Glutamatergic neuron (in vitro differentiated cells): ENCODE measurements at regions not wholly inside any gene's neighbourhood (a gene's known extent, or its start where the extent isn't known, plus 50 kb on each side); places are given as distances from the start of the nearest gene placed in this dataset.

Experiments
- DNase-seq: peaks from one replicate; pipeline ENCODE4 v3.0.0; 2022
- H3K27ac Mint-ChIP-seq: one replicate; pipeline ENCODE4 v1.8.0; 2020; ENCODE audit warnings: mild to moderate bottlenecking, mixed read lengths, inconsistent platforms; ENCODE audit not compliant: unreplicated experiment
- H3K27me3 Mint-ChIP-seq: one replicate; pipeline ENCODE4 v1.8.0; 2020; ENCODE audit warnings: mild to moderate bottlenecking, moderate library complexity, mixed read lengths, inconsistent platforms; ENCODE audit not compliant: unreplicated experiment
- H3K36me3 Mint-ChIP-seq: one replicate; pipeline ENCODE4 v1.8.0; 2020; ENCODE audit warnings: mild to moderate bottlenecking, mixed read lengths, inconsistent platforms; ENCODE audit not compliant: unreplicated experiment
- H3K4me1 Mint-ChIP-seq: one replicate; pipeline ENCODE4 v1.8.0; 2020; ENCODE audit warnings: mild to moderate bottlenecking, low read depth, mixed read lengths, inconsistent platforms; ENCODE audit not compliant: unreplicated experiment
- H3K4me3 Mint-ChIP-seq: one replicate; pipeline ENCODE4 v1.8.0; 2020; ENCODE audit warnings: mild to moderate bottlenecking, mixed read lengths, inconsistent platforms; ENCODE audit not compliant: unreplicated experiment
- H3K9me3 Mint-ChIP-seq: one replicate; pipeline ENCODE4 v1.8.0; 2020; ENCODE audit warnings: mild to moderate bottlenecking, moderate library complexity, mixed read lengths, inconsistent platforms; ENCODE audit not compliant: unreplicated experiment
- TF ChIP-seq, protein P1 (sequence below): fragments of 200-600 bp; sonication (generic); IDR thresholded peaks from one replicate; pipeline ENCODE4 v1.5.0; 2021; ENCODE audit not compliant: partially characterized antibody, unreplicated experiment

DNA sequence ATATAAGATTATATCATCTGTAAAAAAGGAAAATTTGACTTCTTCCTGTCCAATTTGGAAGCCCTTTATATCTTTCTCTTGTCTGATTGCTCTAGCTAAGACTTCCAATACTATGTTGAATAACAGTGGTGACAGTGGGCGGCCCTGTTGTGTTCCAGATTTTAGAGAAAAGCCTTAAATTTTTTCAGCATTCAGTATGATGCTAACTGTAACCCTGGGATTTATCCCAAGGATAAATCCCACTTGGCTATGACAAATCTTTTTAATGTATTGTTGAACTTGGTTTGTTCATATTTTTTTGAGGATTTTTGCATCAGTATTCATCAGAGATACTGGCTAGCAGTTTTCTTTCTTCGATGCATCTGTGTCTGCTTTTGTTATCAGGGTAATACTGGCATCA is 217.2 kb upstream of the ARSJ start:
- Mint-ChIP-seq H3K36me3 (no peaks in the 10 kb centered on the region), H3K27ac (no peak overlapping the region), H3K4me1 (no peaks in the 10 kb centered on the region), H3K4me3 (no peak overlapping the region), H3K9me3 (no peaks in the 10 kb centered on the region), H3K27me3 (no peaks in the 10 kb centered on the region)
- TF ChIP-seq, protein P1, sequence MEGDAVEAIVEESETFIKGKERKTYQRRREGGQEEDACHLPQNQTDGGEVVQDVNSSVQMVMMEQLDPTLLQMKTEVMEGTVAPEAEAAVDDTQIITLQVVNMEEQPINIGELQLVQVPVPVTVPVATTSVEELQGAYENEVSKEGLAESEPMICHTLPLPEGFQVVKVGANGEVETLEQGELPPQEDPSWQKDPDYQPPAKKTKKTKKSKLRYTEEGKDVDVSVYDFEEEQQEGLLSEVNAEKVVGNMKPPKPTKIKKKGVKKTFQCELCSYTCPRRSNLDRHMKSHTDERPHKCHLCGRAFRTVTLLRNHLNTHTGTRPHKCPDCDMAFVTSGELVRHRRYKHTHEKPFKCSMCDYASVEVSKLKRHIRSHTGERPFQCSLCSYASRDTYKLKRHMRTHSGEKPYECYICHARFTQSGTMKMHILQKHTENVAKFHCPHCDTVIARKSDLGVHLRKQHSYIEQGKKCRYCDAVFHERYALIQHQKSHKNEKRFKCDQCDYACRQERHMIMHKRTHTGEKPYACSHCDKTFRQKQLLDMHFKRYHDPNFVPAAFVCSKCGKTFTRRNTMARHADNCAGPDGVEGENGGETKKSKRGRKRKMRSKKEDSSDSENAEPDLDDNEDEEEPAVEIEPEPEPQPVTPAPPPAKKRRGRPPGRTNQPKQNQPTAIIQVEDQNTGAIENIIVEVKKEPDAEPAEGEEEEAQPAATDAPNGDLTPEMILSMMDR, result no peak
- DNase-seq, result no peak

- Mint-ChIP-seq H3K4me3 (no peak overlapping the region), H3K27ac (no peak overlapping the region), H3K27me3 (no peaks in the 10 kb centered on the region), H3K4me1 (no peaks in the 10 kb centered on the region), H3K36me3 (no peaks in the 10 kb centered on the region), H3K9me3 (no peaks in the 10 kb centered on the region)
- TF ChIP-seq, protein P1, result no peak
- DNase-seq, result no peak
These were observed 220.6 kb upstream of the ARSJ start for GRCh38 chr4:114200026-114200425.

- H3K27ac Mint-ChIP-seq, result no peak overlapping the region
- no peaks in the 10 kb centered on the region for H3K9me3 Mint-ChIP-seq
- H3K27me3 Mint-ChIP-seq, result no peaks in the 10 kb centered on the region
- no peaks in the 10 kb centered on the region for H3K4me1 Mint-ChIP-seq
- no peak for DNase-seq
- H3K36me3 Mint-ChIP-seq, result no peaks in the 10 kb centered on the region
- TF ChIP-seq, protein P1, result no peak
- no peak overlapping the region for H3K4me3 Mint-ChIP-seq
These were observed 225.8 kb upstream of the ARSJ start for GRCh38 chr4:114205261-114205660.

DNA sequence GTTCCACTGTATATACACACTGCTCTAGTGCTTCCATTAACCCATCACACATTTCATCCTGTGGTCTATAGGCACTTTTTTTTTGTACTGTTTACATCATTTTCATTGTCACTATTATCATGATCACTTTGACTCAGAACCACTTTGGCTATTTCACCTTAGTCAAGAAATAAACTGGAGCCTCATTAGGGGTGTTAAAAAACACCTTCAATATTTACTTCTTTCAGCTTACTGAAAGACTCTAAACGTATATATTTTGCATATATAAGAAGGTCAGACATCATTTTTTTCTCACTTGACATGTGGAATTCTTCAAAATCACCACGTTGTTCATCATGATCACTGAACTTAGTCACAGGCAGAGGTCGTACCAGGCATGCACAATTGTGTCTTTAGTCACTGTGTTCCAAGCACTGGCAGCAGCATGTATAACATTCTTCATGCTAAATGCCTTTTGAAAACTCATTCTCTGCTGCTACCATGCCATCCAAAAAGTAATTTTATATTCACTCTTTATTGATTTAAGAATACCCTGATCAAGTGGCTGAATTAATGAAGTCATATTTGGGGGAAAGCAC is 229.2 kb upstream of the ARSJ start:
- H3K36me3 Mint-ChIP-seq, result no peaks in the 10 kb centered on the region

DNA sequence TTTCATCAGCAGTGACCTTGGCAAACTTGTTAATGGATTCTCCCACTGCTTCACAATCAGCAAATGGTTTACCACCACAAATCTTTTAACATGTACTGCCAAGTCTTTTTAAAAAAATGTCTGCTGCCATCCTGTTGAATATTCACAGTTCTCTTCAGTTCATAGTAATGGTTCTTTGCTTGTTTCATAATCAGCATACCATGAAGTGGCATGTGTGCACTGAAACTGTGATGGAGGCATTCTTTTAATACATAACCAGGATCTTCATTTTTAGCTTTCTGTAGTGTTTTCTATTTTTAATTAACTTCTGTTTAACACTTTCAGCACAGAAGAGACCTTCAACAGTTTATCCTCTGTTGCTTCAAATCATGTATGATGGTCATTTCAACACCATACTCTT is 230.1 kb upstream of the ARSJ start:
- Mint-ChIP-seq H3K27ac (no peak overlapping the region), H3K27me3 (no peaks in the 10 kb centered on the region), H3K4me1 (no peaks in the 10 kb centered on the region), H3K4me3 (no peak overlapping the region), H3K9me3 (no peaks in the 10 kb centered on the region), H3K36me3 (peaks cover 2% of the 10 kb centered on the region)
- no peak for DNase-seq
- TF ChIP-seq, protein P1, result no peak

More for the DNA sequence above, 229.2 kb upstream of the ARSJ start:
- TF ChIP-seq, protein P1, result no peak
- Mint-ChIP-seq H3K9me3 (no peaks in the 10 kb centered on the region), H3K4me1 (no peaks in the 10 kb centered on the region), H3K27me3 (no peaks in the 10 kb centered on the region), H3K4me3 (no peak overlapping the region), H3K27ac (no peak overlapping the region)
- no peak for DNase-seq
